Upper lobe of left lung (tissue), 4 donors: ENCODE measurements at regions not wholly inside any gene's neighbourhood (a gene's known extent, or its start where the extent isn't known, plus 50 kb on each side); places are given as distances from the start of the nearest gene placed in this dataset.

Experiments
- CTCF ChIP-seq, 6 experiments: fragments of 450-650 bp in 4 of 6; fragments of 200-600 bp in 2 of 6; sonication (generic) in 2 of 6; IDR thresholded peaks; one replicate each; pipeline ENCODE4 v1.5.1; 2016 to 2019; ENCODE audit warnings: antibody characterized with exemption in 6 of 6
- POLR2A ChIP-seq, 4 donors: fragments of 450-650 bp; IDR thresholded peaks; one replicate each; pipeline ENCODE4 v1.5.1; 2016 to 2017; ENCODE audit warnings: antibody characterized with exemption in 4 of 4, mild to moderate bottlenecking in 2 of 4

- no peak for TF ChIP-seq POLR2A (IDR thresholded peaks at IDR 0.05)
- no peak for TF ChIP-seq CTCF (IDR thresholded peaks at IDR 0.05)
Measured at GRCh38 chr2:60379684-60380083, 173.8 kb downstream of the BCL11A start.
